B cell (primary cell): ENCODE measurements at regions not wholly inside any gene's neighbourhood (a gene's known extent, or its start where the extent isn't known, plus 50 kb on each side); places are given as distances from the start of the nearest gene placed in this dataset.

Experiments
- ATAC-seq: fragments of 200-7000 bp; cut with Tn5 transposase; one replicate; pipeline ENCODE4 v1.10.0; 2021; ENCODE audit warnings: low read depth, mild to moderate bottlenecking, moderate number of reproducible peaks, moderate library complexity
- CTCF ChIA-PET: fragments of 350-600 bp; sonication (Branson Sonifier 250); formaldehyde crosslinking; loops from one replicate; lab custom pipeline; 2021; ENCODE audit warnings: antibody characterized with exemption, inconsistent platforms; lab: Charles Lee
- POLR2A ChIA-PET: fragments of 350-600 bp; sonication (Branson Sonifier 250); formaldehyde crosslinking; loops from one replicate; lab custom pipeline; 2021; ENCODE audit warnings: antibody characterized with exemption; lab: Charles Lee
- DNase-seq: peaks from one replicate; pipeline ENCODE4 v3.0.0; 2013
- H2AFZ ChIP-seq: 2 replicates; pipeline ENCODE4 v1.6.1; 2012; ENCODE audit warnings: mild to moderate bottlenecking, low read depth, low read length; ENCODE audit not compliant: insufficient read depth, poor library complexity, severe bottlenecking
- H3K27ac ChIP-seq, 2 donors: 1 replicate in 1 of 2; 2 replicates in 1 of 2; pipeline ENCODE4 v1.5.1; 2012 to 2013; ENCODE audit warnings: low read length in 2 of 2, mild to moderate bottlenecking in 2 of 2, moderate library complexity in 1 of 2
- H3K27me3 ChIP-seq, 4 experiments: fragments of 200-600 bp in 1 of 4; sonication (generic) in 1 of 4; replicated peaks in 1 of 4; 1 replicate in 2 of 4; 2 replicates in 2 of 4; pipeline versions ENCODE4 v1.6.1 to v1.7.0; 2013 to 2016; ENCODE audit warnings: low read length in 3 of 4, mild to moderate bottlenecking in 2 of 4, mixed read lengths in 1 of 4, moderate library complexity in 1 of 4; ENCODE audit not compliant: insufficient read depth in 4 of 4, control insufficient read depth in 3 of 4; ENCODE audit errors: control extremely low read depth in 1 of 4
- H3K36me3 ChIP-seq, 2 experiments: replicated peaks in 1 of 2; 1 replicate in 1 of 2; 2 replicates in 1 of 2; pipeline versions ENCODE4 v1.6.1 to v1.7.1; 2013; ENCODE audit warnings: low read length in 1 of 2; ENCODE audit not compliant: insufficient read depth in 2 of 2, control insufficient read depth in 1 of 2; ENCODE audit errors: control extremely low read depth in 1 of 2, extremely low read depth in 1 of 2
- H3K4me1 ChIP-seq, 2 donors: fragments of 200-600 bp in 1 of 2; sonication (generic) in 1 of 2; 1 replicate in 1 of 2; 2 replicates in 1 of 2; pipeline versions ENCODE4 v1.5.1 to v1.6.1; 2013 to 2017; ENCODE audit warnings: low read length in 2 of 2; ENCODE audit not compliant: control insufficient read depth in 2 of 2, insufficient read depth in 2 of 2
- H3K4me2 ChIP-seq: replicated peaks from 2 replicates; pipeline ENCODE3; 2012; ENCODE audit warnings: mild to moderate bottlenecking, low read depth, low read length; ENCODE audit not compliant: poor library complexity, severe bottlenecking
- H3K4me3 ChIP-seq, 5 experiments: fragments of 200-600 bp in 1 of 5; sonication (generic) in 1 of 5; 1 replicate in 3 of 5; 2 replicates in 2 of 5; pipeline versions ENCODE4 v1.5.1 to v1.7.0; 2011 to 2016; ENCODE audit warnings: low read length in 4 of 5, mild to moderate bottlenecking in 4 of 5, low read depth in 2 of 5, control low read depth in 1 of 5, moderate library complexity in 1 of 5; ENCODE audit not compliant: insufficient read depth in 1 of 5; ENCODE audit errors: control extremely low read depth in 1 of 5, extremely low read depth in 1 of 5
- H3K79me2 ChIP-seq: fragments of 200-600 bp; sonication (generic); one replicate; pipeline ENCODE4 v1.6.0; 2016; ENCODE audit warnings: low read length; ENCODE audit not compliant: control insufficient read depth, insufficient read depth
- H3K9ac ChIP-seq: fragments of 200-600 bp; sonication (generic); 2 replicates; pipeline ENCODE4 v1.6.1; 2017; ENCODE audit warnings: mild to moderate bottlenecking, low read length, moderate library complexity
- H3K9me3 ChIP-seq, 3 donors: one replicate each; pipeline versions ENCODE4 v1.6.1 to v1.7.1; 2013; ENCODE audit warnings: low read length in 2 of 3; ENCODE audit not compliant: control insufficient read depth in 2 of 3, insufficient read depth in 1 of 3; ENCODE audit errors: control extremely low read depth in 1 of 3
- H4K20me1 ChIP-seq: 2 replicates; pipeline ENCODE4 v1.6.0; 2012; ENCODE audit warnings: mild to moderate bottlenecking, low read length; ENCODE audit not compliant: insufficient read depth, control insufficient read depth, poor library complexity, severe bottlenecking
- H3K27ac Mint-ChIP-seq: one replicate; pipeline ENCODE4 v1.8.0; 2021; ENCODE audit warnings: mixed read lengths
- H3K27me3 Mint-ChIP-seq: one replicate; pipeline ENCODE4 v1.8.0; 2021; ENCODE audit warnings: mixed read lengths
- H3K4me1 Mint-ChIP-seq: one replicate; pipeline ENCODE4 v1.8.0; 2021; ENCODE audit warnings: mixed read lengths
- H3K4me3 Mint-ChIP-seq: one replicate; pipeline ENCODE4 v1.8.0; 2021; ENCODE audit warnings: mixed read lengths
- H3K9me3 Mint-ChIP-seq: one replicate; pipeline ENCODE4 v1.8.0; 2022; ENCODE audit warnings: mixed read lengths; ENCODE audit not compliant: insufficient read depth
- EZH2 ChIP-seq: IDR thresholded peaks from 2 replicates; pipeline ENCODE4 v1.6.1; 2012; ENCODE audit warnings: borderline replicate concordance, low read depth, mild to moderate bottlenecking, moderate library complexity, low read length; ENCODE audit not compliant: insufficient read depth, poor library complexity, severe bottlenecking
- WGBS: methylation state at CpG from one replicate; pipeline ENCODE4 v1.1.5; 2013; ENCODE audit warnings: missing lambda C conversion rate; ENCODE audit not compliant: insufficient coverage; 5-methylcytosine and 5-hydroxymethylcytosine counted together
- intact Hi-C: fragments of 100-400 bp; cut with micrococcal nuclease; formaldehyde crosslinking; loops from one replicate; pipeline ENCODE4 v1.10.0; 2022
- TF ChIP-seq, protein P1 (sequence below): fragments of 200-600 bp; IDR thresholded peaks from one replicate; pipeline ENCODE4 v1.8.0; 2022; ENCODE audit warnings: antibody characterized with exemption, mild to moderate bottlenecking

DNA sequence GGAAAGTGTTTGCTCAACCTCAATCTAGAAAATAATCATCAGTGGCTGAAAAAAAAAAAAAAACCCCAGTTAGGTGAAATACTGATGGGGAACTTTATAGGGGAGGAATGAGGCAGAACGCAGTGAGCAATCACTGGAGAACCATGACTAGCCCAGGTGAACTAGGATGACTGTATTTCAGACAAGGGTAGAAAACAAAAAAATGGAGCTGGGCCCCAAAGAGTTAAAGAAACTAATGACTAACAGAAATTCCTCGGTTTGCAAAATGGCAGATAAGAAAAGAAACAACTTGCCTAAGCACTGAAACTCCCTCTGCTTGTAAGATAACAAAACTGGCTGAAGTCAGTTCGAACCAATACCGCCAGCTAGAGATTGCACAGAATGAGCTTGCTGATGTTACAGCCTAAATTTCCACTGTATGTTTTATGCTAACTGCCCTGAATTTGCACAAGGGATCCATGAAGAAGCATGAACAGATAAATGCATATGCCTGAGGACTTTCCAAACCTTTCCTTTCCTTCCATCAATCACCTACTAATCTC is 245.9 kb downstream of the METTL4 start:
- ATAC-seq (no peak), DNase-seq (no peak)
- H3K27me3 ChIP-seq = peaks cover 0 to 3% (median 0%) of the 10 kb centered on the region in 4 experiments
- Mint-ChIP-seq H3K27ac (no peak overlapping the region), H3K27me3 (peaks cover 33% of the 10 kb centered on the region), H3K4me1 (no peaks in the 10 kb centered on the region), H3K9me3 (no peaks in the 10 kb centered on the region), H3K4me3 (no peak overlapping the region)
- H3K9ac ChIP-seq = no peak overlapping the region
- CTCF ChIA-PET = interaction anchor here (1.7 kb wide), 1 partner anchor 11 kb away, joined by 4 read pairs; no protein-coding TSS in a partner anchor
- no peak overlapping the region for H3K4me2 ChIP-seq
- H3K36me3 ChIP-seq = no peaks in the 10 kb centered on the region
- H2AFZ ChIP-seq = no peak overlapping the region
- no peak overlapping the region for H3K27ac ChIP-seq
- POLR2A ChIA-PET = no interaction called here
- H3K9me3 ChIP-seq = no peaks in the 10 kb centered on the region
- no peaks in the 10 kb centered on the region for H4K20me1 ChIP-seq
- intact Hi-C loops = no loop called here
- H3K4me1 ChIP-seq = no peaks in the 10 kb centered on the region
- H3K4me3 ChIP-seq = no peak overlapping the region
- WGBS = 73% methylated on average over 4 of the region's 4 CpGs
- no peak for TF ChIP-seq EZH2
- TF ChIP-seq, protein P1, sequence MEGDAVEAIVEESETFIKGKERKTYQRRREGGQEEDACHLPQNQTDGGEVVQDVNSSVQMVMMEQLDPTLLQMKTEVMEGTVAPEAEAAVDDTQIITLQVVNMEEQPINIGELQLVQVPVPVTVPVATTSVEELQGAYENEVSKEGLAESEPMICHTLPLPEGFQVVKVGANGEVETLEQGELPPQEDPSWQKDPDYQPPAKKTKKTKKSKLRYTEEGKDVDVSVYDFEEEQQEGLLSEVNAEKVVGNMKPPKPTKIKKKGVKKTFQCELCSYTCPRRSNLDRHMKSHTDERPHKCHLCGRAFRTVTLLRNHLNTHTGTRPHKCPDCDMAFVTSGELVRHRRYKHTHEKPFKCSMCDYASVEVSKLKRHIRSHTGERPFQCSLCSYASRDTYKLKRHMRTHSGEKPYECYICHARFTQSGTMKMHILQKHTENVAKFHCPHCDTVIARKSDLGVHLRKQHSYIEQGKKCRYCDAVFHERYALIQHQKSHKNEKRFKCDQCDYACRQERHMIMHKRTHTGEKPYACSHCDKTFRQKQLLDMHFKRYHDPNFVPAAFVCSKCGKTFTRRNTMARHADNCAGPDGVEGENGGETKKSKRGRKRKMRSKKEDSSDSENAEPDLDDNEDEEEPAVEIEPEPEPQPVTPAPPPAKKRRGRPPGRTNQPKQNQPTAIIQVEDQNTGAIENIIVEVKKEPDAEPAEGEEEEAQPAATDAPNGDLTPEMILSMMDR = no peak
- H3K79me2 ChIP-seq = no peaks in the 10 kb centered on the region

DNA sequence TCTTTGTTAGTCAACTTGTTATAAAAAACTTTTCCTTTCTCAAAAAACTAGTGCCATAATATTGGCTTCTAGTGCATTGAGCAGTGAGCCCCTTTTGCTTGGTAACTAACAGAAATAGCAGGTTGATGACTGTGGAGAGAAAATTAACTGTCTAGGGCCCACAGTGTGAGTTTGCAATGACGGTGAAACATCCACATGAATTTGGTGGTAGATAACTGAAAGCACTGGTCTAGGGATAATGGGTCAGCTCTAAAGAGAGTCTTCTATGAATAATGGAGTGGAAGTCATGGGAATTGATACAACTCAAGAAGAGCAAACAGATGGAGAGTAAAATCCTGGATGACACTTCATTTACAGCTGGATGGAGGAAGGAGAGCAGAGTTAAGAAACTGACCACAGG is 245.4 kb downstream of the METTL4 start:
- intact Hi-C loops = no loop called here
- no peak overlapping the region for H2AFZ ChIP-seq
- DNase-seq = no peak
- Mint-ChIP-seq H3K27me3 (peaks cover 35% of the 10 kb centered on the region), H3K9me3 (no peaks in the 10 kb centered on the region), H3K4me1 (no peaks in the 10 kb centered on the region), H3K4me3 (no peak overlapping the region), H3K27ac (no peak overlapping the region)
- peaks cover 0 to 3% (median 0%) of the 10 kb centered on the region in 4 experiments for H3K27me3 ChIP-seq
- ChIA-PET CTCF (interaction anchor here (1.7 kb wide), 1 partner anchor 10 kb away, joined by 4 read pairs; no protein-coding TSS in a partner anchor), POLR2A (no interaction called here)
- H3K79me2 ChIP-seq = no peaks in the 10 kb centered on the region
- no peak overlapping the region for H3K27ac ChIP-seq
- no peaks in the 10 kb centered on the region for H3K36me3 ChIP-seq
- H3K4me3 ChIP-seq = no peak overlapping the region
- H3K9ac ChIP-seq = no peak overlapping the region
- no peak overlapping the region for H3K4me2 ChIP-seq
- WGBS = 100% methylated on average over 1 of the region's 1 CpG
- TF ChIP-seq, protein P1 = no peak
- no peak for TF ChIP-seq EZH2
- ATAC-seq = no peak
- H3K4me1 ChIP-seq = no peaks in the 10 kb centered on the region
- no peaks in the 10 kb centered on the region for H4K20me1 ChIP-seq
- no peaks in the 10 kb centered on the region for H3K9me3 ChIP-seq
